Mesenchymal stem cell (in vitro differentiated cells and primary cell): ENCODE measurements at regions not wholly inside any gene's neighbourhood (a gene's known extent, or its start where the extent isn't known, plus 50 kb on each side); places are given as distances from the start of the nearest gene placed in this dataset.
A peak's percentile ranks its signal among the peaks of the same experiment; 100 is the strongest.

Source experiments
- DNase-seq: peaks from one replicate; pipeline ENCODE4 v3.0.0-alpha.2; 2013
- H2AFZ ChIP-seq: one replicate; pipeline ENCODE4 v1.6.1; 2013; ENCODE audit warnings: low read depth, mild to moderate bottlenecking, control low read depth, inconsistent platforms, low read length, moderate library complexity
- H2AK5ac ChIP-seq: 2 replicates; pipeline ENCODE4 v1.6.1; 2013; ENCODE audit warnings: low read length, moderate library complexity, mild to moderate bottlenecking, inconsistent platforms; ENCODE audit not compliant: severe bottlenecking
- H2BK120ac ChIP-seq: one replicate; pipeline ENCODE4 v1.6.1; 2013; ENCODE audit warnings: low read depth, mild to moderate bottlenecking, inconsistent platforms, low read length, moderate library complexity
- H2BK12ac ChIP-seq, 2 experiments: one replicate each; pipeline ENCODE4 v1.6.1; 2013; ENCODE audit warnings: inconsistent platforms in 2 of 2, low read length in 2 of 2, mild to moderate bottlenecking in 2 of 2, moderate library complexity in 2 of 2, control low read depth in 1 of 2
- H2BK15ac ChIP-seq: one replicate; pipeline ENCODE4 v1.6.1; 2013; ENCODE audit warnings: mild to moderate bottlenecking, low read depth, inconsistent platforms; ENCODE audit not compliant: poor library complexity, severe bottlenecking
- H2BK5ac ChIP-seq: 2 replicates; pipeline ENCODE4 v1.6.1; 2013; ENCODE audit warnings: low read depth, mild to moderate bottlenecking, low read length, control low read depth, inconsistent platforms; ENCODE audit not compliant: poor library complexity, severe bottlenecking
- H3K14ac ChIP-seq, 2 experiments: one replicate each; pipeline ENCODE4 v1.6.1; 2013; ENCODE audit warnings: inconsistent platforms in 2 of 2, low read length in 2 of 2, control low read depth in 1 of 2, mild to moderate bottlenecking in 1 of 2, moderate library complexity in 1 of 2
- H3K18ac ChIP-seq, 2 experiments: one replicate each; pipeline ENCODE4 v1.6.1; 2013; ENCODE audit warnings: inconsistent platforms in 2 of 2, low read length in 2 of 2, control low read depth in 1 of 2, low read depth in 1 of 2, mild to moderate bottlenecking in 1 of 2
- H3K23ac ChIP-seq, 2 experiments: one replicate each; pipeline ENCODE4 v1.6.1; 2013; ENCODE audit warnings: inconsistent platforms in 2 of 2, low read length in 2 of 2, mild to moderate bottlenecking in 2 of 2, moderate library complexity in 2 of 2, control low read depth in 1 of 2
- H3K27ac ChIP-seq: 2 replicates; pipeline ENCODE4 v1.5.1; 2013; ENCODE audit warnings: mild to moderate bottlenecking, moderate library complexity, low read length, control low read depth, inconsistent platforms; ENCODE audit not compliant: poor library complexity, severe bottlenecking
- H3K27me3 ChIP-seq, 2 experiments: 2 replicates each; pipeline versions ENCODE4 v1.6.1 to v1.7.0; 2013; ENCODE audit warnings: low read length in 2 of 2, mild to moderate bottlenecking in 2 of 2, moderate library complexity in 2 of 2, control low read depth in 1 of 2, inconsistent platforms in 1 of 2; ENCODE audit not compliant: control insufficient read depth in 1 of 2, insufficient read depth in 1 of 2
- H3K36me3 ChIP-seq, 2 experiments: 2 replicates each; pipeline versions ENCODE4 v1.6.1 to v1.7.0; 2013; ENCODE audit warnings: low read length in 2 of 2, control low read depth in 1 of 2, inconsistent platforms in 1 of 2, low read depth in 1 of 2, mild to moderate bottlenecking in 1 of 2; ENCODE audit not compliant: insufficient read depth in 2 of 2, control insufficient read depth in 1 of 2
- H3K4ac ChIP-seq, 2 experiments: one replicate each; pipeline ENCODE4 v1.6.1; 2013; ENCODE audit warnings: inconsistent platforms in 2 of 2, low read length in 2 of 2, mild to moderate bottlenecking in 2 of 2, moderate library complexity in 2 of 2, control low read depth in 1 of 2, low read depth in 1 of 2
- H3K4me1 ChIP-seq: 2 replicates; pipeline ENCODE4 v1.6.1; 2013; ENCODE audit warnings: low read depth, low read length, control low read depth; ENCODE audit not compliant: control insufficient read depth, insufficient read depth
- H3K4me2 ChIP-seq: 2 replicates; pipeline ENCODE4 v1.6.1; 2013; ENCODE audit warnings: low read length, mild to moderate bottlenecking, inconsistent platforms; ENCODE audit not compliant: poor library complexity, severe bottlenecking
- H3K4me3 ChIP-seq, 2 experiments: 2 replicates each; pipeline versions ENCODE4 v1.5.1 to v1.7.0; 2013; ENCODE audit warnings: low read length in 2 of 2, mild to moderate bottlenecking in 2 of 2, control low read depth in 1 of 2, low read depth in 1 of 2; ENCODE audit not compliant: insufficient read depth in 1 of 2
- H3K79me1 ChIP-seq: replicated peaks from 2 replicates; pipeline ENCODE4 v1.6.1; 2013; ENCODE audit warnings: mild to moderate bottlenecking, control low read depth, low read length, inconsistent platforms; ENCODE audit not compliant: poor library complexity, severe bottlenecking
- H3K9ac ChIP-seq: 2 replicates; pipeline ENCODE4 v1.7.0; 2013; ENCODE audit warnings: mild to moderate bottlenecking, low read length, moderate library complexity
- H3K9me3 ChIP-seq: 2 replicates; pipeline ENCODE4 v1.7.0; 2013; ENCODE audit warnings: mild to moderate bottlenecking, low read length; ENCODE audit not compliant: control insufficient read depth
- H4K8ac ChIP-seq: one replicate; pipeline ENCODE4 v1.6.1; 2013; ENCODE audit warnings: inconsistent platforms, mild to moderate bottlenecking, low read length, moderate library complexity
- H4K91ac ChIP-seq: one replicate; pipeline ENCODE4 v1.6.1; 2013; ENCODE audit warnings: mild to moderate bottlenecking, low read length, inconsistent platforms
- WGBS: methylation state at CpG from one replicate; pipeline ENCODE4 v1.1.7; 2013; ENCODE audit warnings: mixed read lengths; 5-methylcytosine and 5-hydroxymethylcytosine counted together

- Histone ChIP-seq H2BK12ac (no peak overlapping the region), H3K9ac (no peak overlapping the region), H3K27ac (peak overlapping the region; percentile 53), H3K4ac (no peak overlapping the region), H4K91ac (no peak overlapping the region), H2BK5ac (no peak overlapping the region), H3K4me3 (peak overlapping the region in 1 of 2 experiments; percentile 17), H3K18ac (no peak overlapping the region), H3K79me1 (peaks cover 2% of the 10 kb centered on the region), H4K8ac (no peak overlapping the region), H3K4me2 (peak overlapping the region; percentile 47), H3K14ac (no peak overlapping the region), H2AFZ (no peak overlapping the region), H3K27me3 (no peaks in the 10 kb centered on the region), H2BK120ac (no peak overlapping the region), H3K4me1 (peaks cover 8% of the 10 kb centered on the region), H3K9me3 (no peaks in the 10 kb centered on the region), H2AK5ac (peak overlapping the region; percentile 92), H3K36me3 (no peaks in the 10 kb centered on the region), H2BK15ac (no peak overlapping the region), H3K23ac (no peak overlapping the region)
- DNase-seq: no peak
- WGBS: 81% methylated on average over 1 of the region's 3 CpGs
These were observed 304.1 kb downstream of the ZNF621 start for GRCh38 chr3:40828741-40829415.

DNA sequence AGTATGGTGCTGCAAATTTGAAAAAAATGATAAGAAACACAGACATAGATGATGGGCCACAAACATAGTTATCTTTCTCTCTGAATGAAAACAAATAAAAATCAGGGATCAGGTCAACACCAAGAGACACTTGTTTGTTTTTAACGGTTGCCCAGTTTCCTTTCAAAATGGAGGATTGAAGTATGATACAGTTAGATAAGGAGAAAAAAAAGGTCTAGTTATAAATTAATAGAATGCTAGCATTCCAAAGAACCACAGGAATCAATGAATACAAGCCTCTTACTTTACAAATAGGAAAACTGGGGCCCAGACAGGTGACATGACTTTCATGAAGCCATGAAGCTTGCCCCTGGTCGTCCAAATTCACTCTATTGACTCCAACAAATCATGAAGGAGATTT is 305.1 kb downstream of the ZNF621 start:
- Histone ChIP-seq H3K4me2 (peak overlapping the region; percentile 45), H2BK12ac (no peak overlapping the region), H2AK5ac (peak overlapping the region; percentile 94), H3K18ac (no peak overlapping the region), H3K14ac (no peak overlapping the region), H3K27ac (peak overlapping the region; percentile 53), H3K9ac (no peak overlapping the region), H3K79me1 (peaks cover 2% of the 10 kb centered on the region), H2BK120ac (no peak overlapping the region), H4K91ac (no peak overlapping the region), H3K4me1 (peaks cover 8% of the 10 kb centered on the region), H3K23ac (no peak overlapping the region), H2AFZ (no peak overlapping the region), H3K27me3 (no peaks in the 10 kb centered on the region), H2BK5ac (no peak overlapping the region), H4K8ac (no peak overlapping the region), H3K9me3 (no peaks in the 10 kb centered on the region), H3K36me3 (no peaks in the 10 kb centered on the region), H2BK15ac (no peak overlapping the region), H3K4ac (no peak overlapping the region), H3K4me3 (no peak overlapping the region)
- no peak for DNase-seq
- 65% methylated on average over 2 of the region's 2 CpGs for WGBS

GRCh38 chr3:40837300-40837699 is 312.5 kb downstream of the ZNF621 start:
- Histone ChIP-seq H3K4me3 (no peak overlapping the region), H3K79me1 (no peaks in the 10 kb centered on the region), H2BK5ac (no peak overlapping the region), H2AFZ (no peak overlapping the region), H4K91ac (no peak overlapping the region), H3K27me3 (no peaks in the 10 kb centered on the region), H3K4ac (no peak overlapping the region), H3K18ac (no peak overlapping the region), H3K9ac (no peak overlapping the region), H3K36me3 (no peaks in the 10 kb centered on the region), H3K4me2 (no peak overlapping the region), H3K4me1 (no peaks in the 10 kb centered on the region), H2BK12ac (no peak overlapping the region), H3K14ac (no peak overlapping the region), H3K27ac (no peak overlapping the region), H2AK5ac (peak overlapping the region; percentile 62), H3K9me3 (peaks cover 3% of the 10 kb centered on the region), H2BK120ac (no peak overlapping the region), H4K8ac (no peak overlapping the region), H3K23ac (no peak overlapping the region), H2BK15ac (no peak overlapping the region)
- WGBS: 91% methylated on average over 2 of the region's 2 CpGs
- DNase-seq: no peak

- no CpG with 5 or more reads among the region's 1 CpG for WGBS
- Histone ChIP-seq H2BK5ac (no peak overlapping the region), H3K23ac (no peak overlapping the region), H4K8ac (no peak overlapping the region), H2BK15ac (no peak overlapping the region), H3K18ac (no peak overlapping the region), H2BK120ac (no peak overlapping the region), H3K4me1 (no peaks in the 10 kb centered on the region), H3K9ac (no peak overlapping the region), H3K27ac (no peak overlapping the region), H2AK5ac (no peak overlapping the region), H3K4me2 (no peak overlapping the region), H3K4me3 (no peak overlapping the region), H3K36me3 (no peaks in the 10 kb centered on the region), H3K14ac (no peak overlapping the region), H2AFZ (no peak overlapping the region), H3K9me3 (peaks cover 9% of the 10 kb centered on the region), H3K79me1 (no peaks in the 10 kb centered on the region), H4K91ac (no peak overlapping the region), H3K4ac (no peak overlapping the region), H2BK12ac (no peak overlapping the region), H3K27me3 (no peaks in the 10 kb centered on the region)
- DNase-seq: no peak
These were observed 316.4 kb downstream of the ZNF621 start for GRCh38 chr3:40841131-40841530.
